Tibial nerve (tissue), 3 donors: ENCODE measurements at regions not wholly inside any gene's neighbourhood (a gene's known extent, or its start where the extent isn't known, plus 50 kb on each side); places are given as distances from the start of the nearest gene placed in this dataset.

ENCODE experiments used
- POLR2A ChIP-seq, 2 donors: fragments of 450-650 bp; IDR thresholded peaks; one replicate each; pipeline ENCODE4 v1.6.1; 2017; ENCODE audit warnings: antibody characterized with exemption in 2 of 2, mild to moderate bottlenecking in 2 of 2, moderate library complexity in 2 of 2
- TF ChIP-seq, protein P1 (sequence below), 5 experiments: fragments of 200-600 bp in 3 of 5; fragments of 450-650 bp in 2 of 5; sonication (generic) in 3 of 5; IDR thresholded peaks; one replicate each; pipeline ENCODE4 v1.5.1; 2016 to 2019; ENCODE audit warnings: antibody characterized with exemption in 5 of 5, mild to moderate bottlenecking in 3 of 5, moderate library complexity in 2 of 5

DNA sequence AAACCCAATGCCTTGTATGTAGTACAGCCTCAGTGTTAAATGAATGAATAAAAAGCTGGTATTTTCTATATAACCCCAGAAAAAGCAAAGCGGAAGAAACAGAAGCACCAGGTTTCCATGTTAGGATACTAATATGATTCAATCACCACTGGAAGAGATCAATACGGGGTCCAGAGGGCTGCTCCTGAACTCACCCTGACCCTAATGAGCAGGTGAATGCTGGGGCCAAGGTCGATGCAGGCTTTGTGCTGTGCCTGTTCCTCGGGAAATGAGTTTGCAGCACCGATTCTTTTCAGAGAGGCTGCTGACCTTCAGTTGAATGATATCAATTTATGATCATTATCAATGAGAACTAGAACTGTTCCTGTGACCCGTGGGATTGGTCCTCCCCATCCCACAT lies 228.5 kb downstream of the CDCA7 start:
- TF ChIP-seq, protein P1, sequence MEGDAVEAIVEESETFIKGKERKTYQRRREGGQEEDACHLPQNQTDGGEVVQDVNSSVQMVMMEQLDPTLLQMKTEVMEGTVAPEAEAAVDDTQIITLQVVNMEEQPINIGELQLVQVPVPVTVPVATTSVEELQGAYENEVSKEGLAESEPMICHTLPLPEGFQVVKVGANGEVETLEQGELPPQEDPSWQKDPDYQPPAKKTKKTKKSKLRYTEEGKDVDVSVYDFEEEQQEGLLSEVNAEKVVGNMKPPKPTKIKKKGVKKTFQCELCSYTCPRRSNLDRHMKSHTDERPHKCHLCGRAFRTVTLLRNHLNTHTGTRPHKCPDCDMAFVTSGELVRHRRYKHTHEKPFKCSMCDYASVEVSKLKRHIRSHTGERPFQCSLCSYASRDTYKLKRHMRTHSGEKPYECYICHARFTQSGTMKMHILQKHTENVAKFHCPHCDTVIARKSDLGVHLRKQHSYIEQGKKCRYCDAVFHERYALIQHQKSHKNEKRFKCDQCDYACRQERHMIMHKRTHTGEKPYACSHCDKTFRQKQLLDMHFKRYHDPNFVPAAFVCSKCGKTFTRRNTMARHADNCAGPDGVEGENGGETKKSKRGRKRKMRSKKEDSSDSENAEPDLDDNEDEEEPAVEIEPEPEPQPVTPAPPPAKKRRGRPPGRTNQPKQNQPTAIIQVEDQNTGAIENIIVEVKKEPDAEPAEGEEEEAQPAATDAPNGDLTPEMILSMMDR (IDR thresholded peaks at IDR 0.05) = no peak
- TF ChIP-seq POLR2A (IDR thresholded peaks at IDR 0.05) = no peak
